ENCODE measurements at regions not wholly inside any gene's neighbourhood (a gene's known extent, or its start where the extent isn't known, plus 50 kb on each side); places are given as distances from the start of the nearest gene placed in this dataset.

DNA sequence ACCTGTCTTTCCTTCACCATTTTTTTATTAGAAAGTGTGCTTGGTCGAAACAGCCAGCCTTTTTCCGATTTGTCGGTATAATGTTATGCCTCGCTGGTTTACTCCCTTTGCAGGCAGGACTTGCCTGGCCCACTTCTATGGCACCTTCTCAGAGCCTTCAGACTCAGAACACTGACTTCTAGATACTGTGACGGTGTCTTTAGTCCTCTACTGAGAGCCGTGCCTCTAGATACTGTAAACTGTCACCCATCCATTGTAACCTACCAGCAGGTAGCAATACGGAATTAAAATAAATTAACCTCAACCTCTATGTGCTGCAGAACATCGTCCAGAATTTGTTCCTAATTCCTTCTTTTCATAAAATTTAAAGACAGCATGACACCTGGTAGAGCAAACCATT lies 247.7 kb upstream of the TTC14 start:
- no peak for DNase-seq

DNA sequence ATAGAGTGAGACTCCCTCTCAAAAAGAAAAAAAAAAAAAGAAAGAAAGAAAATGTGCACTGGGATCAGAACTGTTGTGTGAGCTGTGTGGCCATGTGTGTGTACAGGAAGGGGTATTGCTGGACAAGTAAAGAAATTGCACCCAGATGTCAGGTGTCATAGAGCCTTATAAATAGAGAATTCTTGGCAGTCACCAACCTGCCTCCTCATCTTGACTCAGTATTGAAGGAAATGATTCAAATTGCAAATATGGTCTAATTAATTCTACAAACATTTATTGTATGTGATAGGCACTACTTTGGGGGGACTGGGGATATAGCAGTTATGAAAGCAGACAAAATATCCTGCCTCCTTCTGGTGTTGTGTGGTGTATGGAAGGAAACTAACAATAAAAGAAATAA lies 243.8 kb upstream of the TTC14 start:
- no peak for DNase-seq

DNA sequence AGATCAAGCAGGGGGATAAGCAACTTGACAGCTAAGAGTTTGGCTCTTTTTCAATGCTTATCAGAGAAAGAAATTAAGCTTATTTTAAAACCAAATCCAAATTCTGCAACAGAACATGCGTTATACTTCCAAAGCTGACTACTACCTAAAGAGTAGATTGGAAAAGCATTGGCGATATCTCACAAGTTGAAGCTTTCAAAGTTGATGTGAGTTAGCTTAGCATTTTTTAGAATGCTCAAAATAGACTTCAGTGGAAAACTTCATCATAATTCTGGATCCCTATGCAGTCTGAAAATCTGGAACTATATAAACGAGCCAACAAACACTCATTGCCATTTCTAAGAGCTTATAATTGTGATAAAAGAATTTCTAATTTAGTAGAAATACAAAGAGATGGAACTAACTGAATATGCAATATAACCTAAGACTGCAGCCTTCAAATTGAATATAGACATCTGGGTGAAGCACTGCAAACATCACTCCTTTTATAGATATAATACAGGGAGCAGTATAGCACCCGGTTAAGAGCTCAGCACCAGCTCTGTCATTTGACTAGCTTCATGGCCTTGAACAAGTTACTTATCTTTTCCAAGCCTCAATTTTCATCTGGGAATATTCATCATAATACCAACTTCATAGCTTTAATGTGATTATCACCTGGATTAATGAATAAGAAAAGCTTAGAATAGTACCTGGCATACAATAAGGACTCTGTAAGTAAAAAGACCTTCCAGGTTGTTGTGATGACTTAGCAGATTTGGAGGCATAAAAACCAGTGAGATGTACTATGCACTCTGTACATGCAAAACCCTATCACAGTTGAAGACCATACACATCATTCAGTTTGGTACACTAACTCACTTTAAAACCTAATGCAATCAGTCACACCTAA lies 242.7 kb upstream of the TTC14 start:
- no peak for DNase-seq

DNA sequence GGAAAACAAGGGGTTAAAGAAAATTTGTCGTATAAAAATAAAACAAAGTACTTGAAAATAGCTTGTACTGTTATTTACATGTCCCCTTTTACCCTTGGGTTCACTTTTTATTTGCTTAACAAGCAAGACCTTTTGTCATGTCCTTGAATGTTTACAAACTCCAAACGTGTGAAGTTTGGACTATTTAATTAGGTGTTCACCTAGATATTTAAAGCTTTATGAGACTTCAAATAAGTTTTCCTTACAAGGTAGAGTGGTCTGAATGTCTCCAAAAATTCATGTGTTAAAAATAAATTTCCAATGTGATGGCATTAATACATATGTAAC lies 242.0 kb upstream of the TTC14 start:
- DNase-seq, result no peak

DNA sequence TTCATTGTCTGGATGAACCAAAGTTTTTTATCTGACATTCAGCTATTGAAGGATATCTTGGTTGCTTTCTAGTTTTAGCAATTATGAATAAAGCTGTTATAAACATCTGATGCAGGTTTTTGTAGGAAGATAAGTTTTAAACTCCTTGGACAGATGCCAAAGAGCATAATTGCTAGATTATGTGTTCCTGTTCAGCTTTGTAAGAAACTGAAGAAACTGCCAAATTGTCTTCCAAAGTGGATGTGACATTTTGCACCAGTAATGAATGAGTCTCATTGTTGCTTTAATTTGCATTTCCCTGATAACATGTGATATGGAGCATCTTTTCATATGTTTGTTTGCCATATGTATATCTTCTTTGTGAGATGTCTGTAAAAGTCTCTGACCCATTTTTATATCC lies 239.9 kb upstream of the TTC14 start:
- DNase-seq, result no peak

GRCh38 chr3:180375831-180376230 lies 226.1 kb upstream of the TTC14 start:
- no peak for DNase-seq

DNA sequence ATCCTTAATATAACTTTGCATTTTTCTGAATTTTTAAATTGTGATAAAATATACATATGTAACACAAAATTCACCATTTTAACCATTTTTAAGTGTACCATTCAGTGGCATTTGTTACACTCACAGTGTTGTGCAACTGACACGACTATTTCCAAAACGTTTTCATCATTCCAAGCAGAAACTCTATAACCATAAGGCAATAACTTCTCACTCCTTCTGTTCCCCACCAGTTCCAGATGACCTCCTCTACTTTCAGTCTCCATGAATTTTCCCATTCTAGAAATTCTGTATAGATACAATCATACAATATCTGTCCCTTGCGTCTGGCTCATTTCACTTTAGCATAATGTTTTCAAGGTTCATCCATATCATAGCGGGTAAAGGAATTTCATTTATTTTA lies 223.5 kb upstream of the TTC14 start:
- no peak for DNase-seq

DNA sequence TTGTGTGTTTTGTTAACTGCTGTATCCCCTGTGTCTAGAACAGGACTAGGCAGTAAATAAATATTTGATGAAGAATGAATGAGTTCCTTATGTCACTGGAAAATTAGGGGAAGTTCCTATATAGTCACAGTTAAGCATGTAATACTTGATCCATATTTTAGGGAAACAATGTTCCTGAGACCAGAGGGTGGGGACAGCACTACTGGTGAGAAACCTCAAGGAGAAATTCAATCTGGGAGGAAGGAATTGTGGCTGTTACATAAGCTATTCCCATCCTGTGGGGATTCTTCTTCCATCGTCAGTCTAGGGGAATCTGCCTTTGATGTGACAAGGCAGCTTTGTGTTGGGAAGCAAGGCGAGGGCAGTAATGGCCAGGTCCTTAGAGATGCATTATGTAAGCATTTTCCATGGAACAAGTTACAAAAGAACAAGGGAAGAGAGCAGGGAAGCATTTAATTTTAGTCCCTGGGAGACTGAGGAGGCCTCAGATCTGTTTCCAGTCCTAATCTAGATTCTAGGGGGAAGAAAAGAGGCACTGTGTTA lies 219.3 kb upstream of the TTC14 start:
- no peak for DNase-seq

GRCh38 chr3:180383332-180384020 lies 218.5 kb upstream of the TTC14 start:
- DNase-seq, result no peak

DNA sequence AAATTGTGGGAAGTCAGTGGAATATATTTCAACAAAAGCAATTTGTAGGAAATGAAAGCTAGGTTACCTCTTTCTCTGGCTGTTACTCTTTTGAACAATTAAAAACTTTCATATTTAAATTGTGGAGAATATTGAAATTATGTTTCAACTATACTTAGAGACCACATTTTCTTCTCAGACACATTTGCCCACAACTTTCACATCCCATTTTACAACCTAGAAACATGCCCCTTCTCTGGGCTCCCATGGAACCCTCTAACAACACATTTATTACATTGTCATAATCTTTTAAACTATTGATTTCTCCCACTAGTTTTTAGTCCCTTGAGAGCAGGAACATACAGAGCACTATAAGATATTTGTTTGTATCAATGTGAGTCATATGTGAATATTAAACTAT lies 211.7 kb upstream of the TTC14 start:
- DNase-seq, result no peak

- DNase-seq, result no peak
Measured at GRCh38 chr3:180391001-180391400, 211.0 kb upstream of the TTC14 start.

DNA sequence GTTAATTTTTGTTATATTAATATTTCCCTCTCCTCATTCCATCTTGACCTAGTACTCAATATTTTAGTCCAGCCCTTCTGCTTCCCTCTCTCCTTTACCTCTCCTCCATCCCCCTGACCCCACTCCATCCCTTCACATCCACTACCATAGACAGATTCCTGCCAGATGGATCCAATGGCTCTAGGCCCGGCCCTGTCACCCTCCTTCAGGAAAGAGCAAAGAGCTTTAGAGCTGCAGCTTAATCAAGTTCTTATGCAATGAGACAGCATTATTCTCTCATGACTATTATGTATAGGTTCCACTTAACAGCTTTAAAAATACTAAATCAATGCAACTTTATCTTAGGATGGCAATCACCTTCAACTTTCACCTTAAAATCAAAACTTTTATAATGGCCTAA lies 200.7 kb upstream of the TTC14 start:
- DNase-seq, result no peak

- no peak for DNase-seq
Measured at GRCh38 chr3:180402471-180403073, 199.4 kb upstream of the TTC14 start.

- no peak for DNase-seq
Measured at GRCh38 chr3:180403156-180403555, 198.8 kb upstream of the TTC14 start.

- no peak for DNase-seq
Measured at GRCh38 chr3:180408654-180409053, 193.3 kb upstream of the TTC14 start.

DNA sequence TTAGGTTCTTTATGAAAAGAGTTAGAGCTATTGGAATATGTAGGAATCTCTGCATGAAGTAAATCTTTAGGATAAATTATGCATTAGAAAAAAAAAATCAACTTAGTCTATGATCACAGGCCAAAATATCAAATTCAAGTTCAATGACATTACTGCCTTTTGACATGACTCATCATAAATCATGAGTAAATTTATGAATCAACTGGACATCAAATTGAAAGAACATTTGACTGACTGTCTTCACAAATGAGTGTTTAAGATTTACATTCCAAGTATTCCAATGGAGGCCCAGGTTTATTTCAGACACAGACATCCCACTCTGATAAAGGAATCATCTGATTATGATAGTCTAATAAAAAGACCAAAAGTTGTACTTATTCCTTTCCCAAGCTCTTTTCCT lies 192.8 kb upstream of the TTC14 start:
- DNase-seq, result no peak

- DNase-seq, result no peak
Measured at GRCh38 chr3:180409883-180410282, 192.1 kb upstream of the TTC14 start.

DNA sequence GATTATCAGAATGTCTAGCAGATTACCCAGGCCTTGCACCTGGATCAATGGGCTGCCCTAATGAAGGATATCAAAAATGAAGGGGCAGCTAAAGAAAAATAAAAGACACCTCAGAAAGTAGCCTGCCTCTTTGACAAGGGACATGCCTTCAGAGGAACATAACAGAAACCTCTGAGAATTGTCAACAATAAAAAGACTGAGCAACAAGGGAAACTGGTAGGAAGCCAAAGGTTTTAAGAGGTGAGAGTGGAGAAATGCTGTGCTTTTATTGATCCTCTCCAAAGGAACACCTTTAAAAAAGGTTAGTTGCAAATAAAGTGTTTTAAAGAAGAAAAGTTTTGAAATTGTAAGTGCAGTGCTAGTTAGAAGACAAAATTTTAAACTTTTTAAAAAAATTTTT lies 187.8 kb upstream of the TTC14 start:
- DNase-seq, result no peak

- no peak for DNase-seq
Measured at GRCh38 chr3:180416111-180416594, 185.8 kb upstream of the TTC14 start.

DNA sequence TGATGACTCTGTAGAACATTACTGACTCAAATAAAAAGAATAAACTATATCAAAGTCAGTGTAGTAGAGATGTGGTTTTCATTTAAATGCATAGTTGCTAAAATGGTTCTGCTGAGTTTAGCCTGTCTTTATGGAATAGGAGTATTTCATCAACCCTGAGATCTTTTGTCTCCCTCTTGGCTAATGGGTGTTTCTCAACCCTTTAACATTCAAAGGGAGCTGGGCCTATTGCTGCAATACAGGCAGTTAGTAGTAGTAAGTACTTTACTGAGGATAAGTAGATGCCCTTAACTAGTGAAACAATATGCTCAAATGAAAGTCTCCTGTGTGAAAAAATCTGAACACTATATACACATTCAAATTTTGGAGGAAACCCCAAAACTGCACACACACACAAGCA lies 184.7 kb upstream of the TTC14 start:
- no peak for DNase-seq

DNA sequence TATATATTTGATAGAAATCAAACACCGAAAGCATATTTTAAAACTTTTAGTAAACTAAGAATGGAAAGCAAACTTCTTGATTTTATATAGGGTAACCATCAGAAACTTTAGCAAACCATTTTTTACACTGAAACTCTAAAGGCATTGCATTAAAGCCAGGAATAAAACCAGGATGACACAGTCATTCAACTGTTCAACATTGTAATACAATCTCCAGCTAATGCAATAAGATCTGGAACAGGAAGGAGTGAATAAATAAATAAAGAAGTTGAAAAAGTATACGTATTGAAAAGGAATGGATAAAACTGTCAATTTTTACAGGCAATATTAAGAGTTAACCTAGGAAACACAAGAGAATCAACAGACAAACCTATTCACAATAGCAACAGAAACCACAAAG lies 181.9 kb upstream of the TTC14 start:
- DNase-seq, result no peak

- no peak for DNase-seq
Measured at GRCh38 chr3:180420804-180421203, 181.2 kb upstream of the TTC14 start.

DNA sequence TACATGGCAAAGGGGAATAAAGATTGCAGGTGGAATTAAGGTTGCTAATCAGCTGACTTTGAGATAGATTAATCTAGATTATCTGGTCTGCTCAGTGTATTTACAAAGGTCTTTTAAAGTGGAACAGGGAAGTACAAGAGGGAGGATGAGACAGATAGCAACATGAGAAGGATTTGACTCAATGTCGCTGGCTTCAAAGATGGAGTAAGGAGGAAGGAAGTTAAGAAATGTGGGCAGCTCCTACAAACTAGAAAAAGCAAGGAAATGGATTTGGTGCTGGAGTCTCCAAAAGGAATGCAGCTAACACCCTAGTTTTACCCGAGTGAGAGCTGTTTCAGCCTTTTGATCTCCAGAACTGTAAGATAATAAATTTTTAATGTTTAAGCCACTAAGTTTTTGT lies 180.7 kb upstream of the TTC14 start:
- DNase-seq, result no peak

DNA sequence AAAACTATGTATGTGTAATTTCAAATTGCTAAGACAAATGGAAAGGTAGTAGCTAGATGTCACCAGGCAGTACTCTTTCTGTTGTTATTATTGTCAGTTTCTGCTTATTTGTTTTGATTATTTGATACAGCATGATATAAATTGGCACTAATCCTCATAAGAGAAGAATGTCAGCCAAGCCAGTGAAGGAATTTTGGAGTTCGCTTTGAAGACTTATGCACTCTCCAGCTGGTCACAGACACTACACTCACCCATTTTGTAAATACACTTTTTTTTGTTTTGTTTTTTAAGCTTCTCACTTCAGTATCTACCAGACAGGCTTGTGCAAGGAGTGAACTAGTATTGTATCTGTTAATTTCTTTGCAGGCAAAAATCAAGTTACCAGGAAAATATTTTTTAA lies 180.2 kb upstream of the TTC14 start:
- DNase-seq, result no peak

Data from inflammatory macrophage treated with lipopolysaccharide for 1 hour (primary cell).